Transverse colon (tissue), 4 donors: ENCODE measurements at regions not wholly inside any gene's neighbourhood (a gene's known extent, or its start where the extent isn't known, plus 50 kb on each side); places are given as distances from the start of the nearest gene placed in this dataset.

Source experiments
- DNase-seq: peaks from one replicate; pipeline ENCODE4 v3.0.0-alpha.2; 2019
- H3K27ac ChIP-seq, 4 donors: fragments of 200-600 bp; sonication (generic); 2 replicates each; pipeline ENCODE4 v1.5.1; 2016 to 2018; ENCODE audit warnings: inconsistent platforms in 4 of 4
- H3K27me3 ChIP-seq: fragments of 200-600 bp; sonication (generic); 2 replicates; pipeline ENCODE4 v1.5.1; 2017; ENCODE audit warnings: inconsistent platforms
- H3K36me3 ChIP-seq, 4 donors: fragments of 200-600 bp; sonication (generic); 2 replicates each; pipeline ENCODE4 v1.5.1; 2017 to 2019; ENCODE audit warnings: inconsistent platforms in 4 of 4
- H3K4me1 ChIP-seq, 4 donors: fragments of 200-600 bp; sonication (generic); 2 replicates each; pipeline ENCODE4 v1.5.1; 2017 to 2020; ENCODE audit warnings: inconsistent platforms in 4 of 4
- H3K4me3 ChIP-seq, 4 donors: fragments of 200-600 bp; sonication (generic); 1 replicate in 1 of 4; 2 replicates in 3 of 4; pipeline versions ENCODE4 v1.5.1 to v1.6.1; 2017 to 2019; ENCODE audit warnings: inconsistent platforms in 4 of 4
- H3K9me3 ChIP-seq, 2 donors: fragments of 200-600 bp; sonication (generic); 2 replicates each; pipeline ENCODE4 v1.5.1; 2017 to 2019; ENCODE audit warnings: inconsistent platforms in 2 of 2
- CTCF ChIP-seq, 5 experiments: fragments of 200-600 bp in 3 of 5; fragments of 450-650 bp in 2 of 5; sonication (generic) in 3 of 5; IDR thresholded peaks; 1 replicate in 2 of 5; 2 replicates in 3 of 5; pipeline ENCODE4 v1.5.1; 2016 to 2017; ENCODE audit warnings: antibody characterized with exemption in 5 of 5, inconsistent platforms in 3 of 5, mild to moderate bottlenecking in 2 of 5, moderate library complexity in 1 of 5
- EP300 ChIP-seq: sonication (generic); formaldehyde crosslinking; IDR thresholded peaks from one replicate; pipeline ENCODE4 v1.6.1; 2017; ENCODE audit warnings: antibody characterized with exemption, low read depth
- POLR2A ChIP-seq: fragments of 450-650 bp; IDR thresholded peaks from one replicate; pipeline ENCODE4 v1.6.1; 2016; ENCODE audit warnings: antibody characterized with exemption, mild to moderate bottlenecking, moderate library complexity
- POLR2AphosphoS5 ChIP-seq, 3 donors: sonication (generic); formaldehyde crosslinking; IDR thresholded peaks; one replicate each; pipeline ENCODE4 v1.6.1; 2016; ENCODE audit warnings: antibody characterized with exemption in 3 of 3
- WGBS, 2 donors: methylation state at CpG; one replicate each; pipeline ENCODE4 v1.1.5; 2018; ENCODE audit warnings: low coverage in 1 of 2; 5-methylcytosine and 5-hydroxymethylcytosine counted together
- in situ Hi-C, 4 donors: fragments of 200-750 bp; cut with MboI; loops; one replicate each; pipeline versions ENCODE4 v1.15.0 to v1.15.1; 2017; ENCODE audit warnings: low sequenced_read_pairs in 3 of 4, low pct_ligation_motif_present in 1 of 4, low pct_unique_long_range_greater_than_20kb in 1 of 4
- intact Hi-C: fragments of 100-400 bp; cut with DNase I; formaldehyde crosslinking; loops from one replicate; pipeline ENCODE4 v1.15.1; 2023; ENCODE audit warnings: low total_unique reads

- Histone ChIP-seq H3K27ac (no peak overlapping the region), H3K27me3 (no peaks in the 10 kb centered on the region), H3K9me3 (no peaks in the 10 kb centered on the region), H3K36me3 (no peaks in the 10 kb centered on the region), H3K4me3 (no peak overlapping the region), H3K4me1 (no peaks in the 10 kb centered on the region)
- no peak for DNase-seq
- in situ Hi-C loops (no loop called here), intact Hi-C loops (no loop called here)
- no peak for TF ChIP-seq EP300
- no peak for TF ChIP-seq POLR2A
- no peak for TF ChIP-seq CTCF (IDR thresholded peaks at IDR 0.05)
- TF ChIP-seq POLR2AphosphoS5 (IDR thresholded peaks at IDR 0.05), result no peak
- WGBS, 2 donors, result 76 to 77% methylated on average over 3 to 5 of the region's 5 CpGs
Observed at GRCh38 chr6:98310443-98310842, 523.9 kb upstream of the POU3F2 start.

DNA sequence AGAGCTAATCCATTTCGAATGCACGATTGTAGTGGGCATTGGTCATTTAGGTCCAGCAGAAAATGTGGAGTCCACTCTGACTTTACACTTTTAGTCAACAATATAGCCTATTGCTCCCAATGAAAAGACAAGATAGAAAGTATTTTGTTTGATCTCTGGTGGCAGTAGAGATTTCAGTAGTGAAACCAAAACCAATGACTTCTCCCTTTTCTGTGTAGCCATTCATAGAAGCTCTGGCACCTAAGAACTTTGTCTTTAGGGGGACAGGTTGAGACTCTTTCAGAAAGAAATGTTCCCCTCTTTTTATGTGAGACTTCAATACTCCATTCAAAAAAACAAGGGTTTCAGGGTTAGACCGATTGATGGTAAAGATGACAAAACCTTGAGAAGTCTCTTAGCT, 510.8 kb upstream of the POU3F2 start:
- DNase-seq, result no peak
- Histone ChIP-seq H3K27ac (no peak overlapping the region), H3K9me3 (no peaks in the 10 kb centered on the region), H3K4me3 (no peak overlapping the region), H3K4me1 (no peaks in the 10 kb centered on the region), H3K36me3 (no peaks in the 10 kb centered on the region), H3K27me3 (no peaks in the 10 kb centered on the region)
- 57% methylated on average over 3 of the region's 3 CpGs for WGBS, 2 donors
- in situ Hi-C loops (no loop called here), intact Hi-C loops (no loop called here)
- TF ChIP-seq CTCF (IDR thresholded peaks at IDR 0.05), result no peak
- no peak for TF ChIP-seq POLR2A
- no peak for TF ChIP-seq POLR2AphosphoS5 (IDR thresholded peaks at IDR 0.05)
- no peak for TF ChIP-seq EP300

- Histone ChIP-seq H3K4me3 (no peak overlapping the region), H3K36me3 (no peaks in the 10 kb centered on the region), H3K27me3 (no peaks in the 10 kb centered on the region), H3K9me3 (no peaks in the 10 kb centered on the region), H3K4me1 (no peaks in the 10 kb centered on the region), H3K27ac (no peak overlapping the region)
- intact Hi-C loops (no loop called here), in situ Hi-C loops (no loop called here)
- DNase-seq, result no peak
- WGBS, 2 donors, result 36 to 57% methylated on average over 3 of the region's 3 CpGs
- TF ChIP-seq POLR2A, result no peak
- no peak for TF ChIP-seq EP300
- no peak for TF ChIP-seq CTCF (IDR thresholded peaks at IDR 0.05)
- TF ChIP-seq POLR2AphosphoS5 (IDR thresholded peaks at IDR 0.05), result no peak
Observed at GRCh38 chr6:98324446-98324845, 509.9 kb upstream of the POU3F2 start.

- Histone ChIP-seq H3K9me3 (no peaks in the 10 kb centered on the region), H3K27me3 (no peaks in the 10 kb centered on the region), H3K27ac (no peak overlapping the region), H3K36me3 (no peaks in the 10 kb centered on the region), H3K4me3 (no peak overlapping the region), H3K4me1 (no peaks in the 10 kb centered on the region)
- no peak for DNase-seq
- 43 to 53% methylated on average over 1 of the region's 1 CpG for WGBS, 2 donors
- in situ Hi-C loops, result no loop called here
- intact Hi-C loops, result no loop called here
- TF ChIP-seq CTCF (IDR thresholded peaks at IDR 0.05) (no peak), EP300 (no peak), POLR2A (no peak), POLR2AphosphoS5 (IDR thresholded peaks at IDR 0.05) (no peak)
Observed at GRCh38 chr6:98325366-98325765, 509.0 kb upstream of the POU3F2 start.
